Left lung (tissue), 4 donors: ENCODE measurements at regions not wholly inside any gene's neighbourhood (a gene's known extent, or its start where the extent isn't known, plus 50 kb on each side); places are given as distances from the start of the nearest gene placed in this dataset.
A peak's percentile ranks its signal among the peaks of the same experiment; 100 is the strongest.
"Not testable (repeated sequence)": the region's sequence is repeated elsewhere in the genome, so short reads cannot be mapped to it uniquely, and the experiment has no call there.

Experiments
- ATAC-seq: fragments of 200-7000 bp; cut with Tn5 transposase; one replicate; pipeline ENCODE4 v1.9.1; 2020; ENCODE audit warnings: moderate library complexity
- DNase-seq, 4 donors: peaks; one replicate each; pipeline ENCODE4 v3.0.0-alpha.2; 2013 to 2020
- H3K27ac ChIP-seq, 2 donors: fragments of 200-600 bp; sonication (generic) in 1 of 2; one replicate each; pipeline versions ENCODE4 v1.5.0 to v1.8.0; 2020 to 2021
- H3K27me3 ChIP-seq, 2 donors: fragments of 200-600 bp; sonication (generic) in 1 of 2; one replicate each; pipeline versions ENCODE4 v1.5.0 to v1.8.0; 2020 to 2021
- H3K36me3 ChIP-seq, 2 donors: fragments of 200-600 bp; sonication (generic) in 1 of 2; one replicate each; pipeline versions ENCODE4 v1.5.0 to v1.8.0; 2020 to 2021
- H3K4me1 ChIP-seq, 2 donors: fragments of 200-600 bp; one replicate each; pipeline ENCODE4 v1.8.0; 2021
- H3K4me3 ChIP-seq, 2 donors: fragments of 200-600 bp; sonication (generic) in 1 of 2; one replicate each; pipeline versions ENCODE4 v1.5.0 to v1.8.0; 2020 to 2021; ENCODE audit warnings: mild to moderate bottlenecking in 1 of 2
- H3K9me3 ChIP-seq, 2 donors: fragments of 200-600 bp; sonication (generic) in 1 of 2; one replicate each; pipeline versions ENCODE4 v1.5.0 to v1.8.0; 2020 to 2021
- CTCF ChIP-seq, 2 donors: fragments of 200-600 bp; sonication (generic) in 1 of 2; IDR thresholded peaks; one replicate each; pipeline versions ENCODE4 v1.5.0 to v1.8.0; 2021; ENCODE audit warnings: antibody characterized with exemption in 2 of 2
- intact Hi-C, 2 donors: fragments of 100-400 bp; cut with DNase I; formaldehyde crosslinking; loops; one replicate each; pipeline versions ENCODE4 v1.11.2 to v1.14.2; 2022
- donor health status: DM: no; HTN: yes; CAD: no.
- donor health status: DM: no; HTN: no; CAD: no.

GRCh38 chr15:47066392-47066791 is 650.9 kb upstream of the SEMA6D start:
- DNase-seq (no peak), ATAC-seq (no peak)
- no peaks in the 10 kb centered on the region for H3K4me1 ChIP-seq
- no peaks in the 10 kb centered on the region for H3K36me3 ChIP-seq
- no peak overlapping the region for H3K27ac ChIP-seq
- no peaks in the 10 kb centered on the region for H3K27me3 ChIP-seq
- no peak overlapping the region for H3K4me3 ChIP-seq
- H3K9me3 ChIP-seq = no peaks in the 10 kb centered on the region
- intact Hi-C loops = no loop called here
- TF ChIP-seq CTCF (IDR thresholded peaks at IDR 0.05) = no peak

GRCh38 chr15:47077846-47078245 is 639.5 kb upstream of the SEMA6D start:
- DNase-seq, H3K9me3 ChIP-seq, H3K27ac ChIP-seq, ATAC-seq, H3K4me3 ChIP-seq, H3K36me3 ChIP-seq, intact Hi-C loops, H3K4me1 ChIP-seq, H3K27me3 ChIP-seq: not testable (repeated sequence)

GRCh38 chr15:47095833-47096232 is 621.5 kb upstream of the SEMA6D start:
- intact Hi-C loops = no loop called here
- TF ChIP-seq CTCF (IDR thresholded peaks at IDR 0.05) = no peak
- DNase-seq = no peak
- Histone ChIP-seq H3K36me3 (no peaks in the 10 kb centered on the region), H3K4me1 (no peaks in the 10 kb centered on the region), H3K27me3 (no peaks in the 10 kb centered on the region), H3K4me3 (no peak overlapping the region), H3K9me3 (no peaks in the 10 kb centered on the region), H3K27ac (no peak overlapping the region)
- no peak for ATAC-seq

DNA sequence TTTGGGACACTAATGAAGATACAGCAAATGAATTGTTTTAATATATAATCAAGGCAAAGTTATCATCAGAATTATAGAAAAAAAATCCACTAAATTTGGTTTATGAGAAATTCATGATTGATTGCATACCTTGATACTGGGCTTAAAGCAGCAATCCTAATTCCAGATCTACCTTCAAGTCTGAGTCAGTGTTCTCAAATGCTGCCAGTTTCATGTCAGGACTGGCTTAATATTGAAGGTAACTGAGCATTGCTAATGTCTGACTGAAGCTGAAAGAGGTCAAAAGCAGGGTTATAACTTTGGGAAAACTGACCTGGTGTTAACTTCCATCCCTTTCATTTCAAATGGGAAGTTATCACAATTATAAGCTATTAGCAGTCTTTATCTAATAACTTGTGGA is 618.8 kb upstream of the SEMA6D start:
- intact Hi-C loops, H3K4me3 ChIP-seq, DNase-seq, H3K36me3 ChIP-seq, ATAC-seq, H3K4me1 ChIP-seq, H3K9me3 ChIP-seq, H3K27me3 ChIP-seq, H3K27ac ChIP-seq: not testable (repeated sequence)

- intact Hi-C loops, ATAC-seq, H3K4me1 ChIP-seq, H3K27ac ChIP-seq, H3K36me3 ChIP-seq, H3K27me3 ChIP-seq, H3K4me3 ChIP-seq, H3K9me3 ChIP-seq: not testable (repeated sequence)
- peak in 1 of 4 donors; percentile 45 for DNase-seq
Observed at GRCh38 chr15:47099801-47100200, 617.5 kb upstream of the SEMA6D start.

DNA sequence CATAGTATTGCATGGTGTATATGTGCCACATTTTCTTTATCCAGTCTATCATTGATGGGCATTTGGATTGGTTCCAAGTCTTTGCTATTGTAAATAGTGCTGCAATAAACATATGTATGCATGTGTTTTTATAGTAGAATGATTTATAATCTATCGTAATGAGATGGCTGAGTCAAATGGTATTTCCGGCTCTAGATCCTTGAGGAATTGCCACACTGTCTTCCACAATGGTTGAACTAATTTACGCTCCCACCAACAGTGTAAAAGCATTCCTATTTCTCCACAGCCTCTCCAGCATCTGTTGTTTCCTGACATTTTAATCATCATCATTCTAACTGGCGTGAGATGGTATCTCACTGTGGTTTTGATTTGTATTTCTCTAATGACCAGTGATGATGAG is 608.5 kb upstream of the SEMA6D start:
- H3K4me1 ChIP-seq, H3K27ac ChIP-seq, intact Hi-C loops, ATAC-seq, H3K36me3 ChIP-seq, H3K27me3 ChIP-seq, H3K4me3 ChIP-seq, DNase-seq: not testable (repeated sequence)
- H3K9me3 ChIP-seq = peaks cover 0 to 15% of the 10 kb centered on the region in 2 donors

- Histone ChIP-seq H3K4me1 (no peaks in the 10 kb centered on the region), H3K4me3 (no peak overlapping the region), H3K36me3 (no peaks in the 10 kb centered on the region), H3K9me3 (peaks cover 0 to 27% of the 10 kb centered on the region in 2 donors), H3K27me3 (no peaks in the 10 kb centered on the region), H3K27ac (no peak overlapping the region)
- DNase-seq (no peak), ATAC-seq (no peak)
- intact Hi-C loops = no loop called here
- no peak for TF ChIP-seq CTCF (IDR thresholded peaks at IDR 0.05)
Observed at GRCh38 chr15:47116698-47117097, 600.6 kb upstream of the SEMA6D start.
